ENCODE measurements at regions not wholly inside any gene's neighbourhood (a gene's known extent, or its start where the extent isn't known, plus 50 kb on each side); places are given as distances from the start of the nearest gene placed in this dataset.

DNA sequence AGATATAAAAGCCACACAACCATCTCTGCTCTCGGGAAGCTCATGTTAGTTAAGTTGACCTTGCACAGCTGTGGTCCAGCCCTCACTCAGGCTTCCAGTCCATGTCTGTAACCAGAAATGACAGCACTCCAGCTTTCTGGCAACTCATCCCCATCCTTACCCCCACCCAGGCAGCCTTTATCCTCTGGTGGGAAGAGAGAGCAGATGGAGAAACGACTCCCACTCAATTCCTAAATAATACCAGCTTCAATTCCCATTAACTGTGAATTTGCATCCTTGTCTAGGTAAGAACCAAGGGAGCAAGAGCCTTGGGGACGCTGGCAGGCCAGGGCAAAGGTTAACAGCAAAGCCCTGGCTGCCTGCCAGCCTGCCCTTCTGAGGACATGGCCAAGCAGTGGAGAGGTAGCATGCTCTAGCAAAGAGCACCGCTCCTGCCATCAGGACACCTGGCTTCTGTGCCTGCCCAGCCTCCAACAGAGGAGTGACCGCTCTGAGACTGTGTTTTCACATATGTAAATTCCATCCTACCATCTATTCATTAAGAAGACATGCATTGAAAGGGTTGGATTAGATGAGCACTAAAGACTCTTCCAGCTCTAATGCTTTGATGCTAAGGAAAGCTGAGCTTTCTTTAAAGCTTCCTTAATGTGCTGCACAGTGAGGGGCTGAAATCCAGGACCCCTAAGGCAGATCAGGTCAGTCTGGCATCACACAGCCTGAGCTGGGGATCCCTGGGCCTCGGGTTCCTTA lies 236.1 kb downstream of the GRIN2B start:
- no peak for DNase-seq

DNA sequence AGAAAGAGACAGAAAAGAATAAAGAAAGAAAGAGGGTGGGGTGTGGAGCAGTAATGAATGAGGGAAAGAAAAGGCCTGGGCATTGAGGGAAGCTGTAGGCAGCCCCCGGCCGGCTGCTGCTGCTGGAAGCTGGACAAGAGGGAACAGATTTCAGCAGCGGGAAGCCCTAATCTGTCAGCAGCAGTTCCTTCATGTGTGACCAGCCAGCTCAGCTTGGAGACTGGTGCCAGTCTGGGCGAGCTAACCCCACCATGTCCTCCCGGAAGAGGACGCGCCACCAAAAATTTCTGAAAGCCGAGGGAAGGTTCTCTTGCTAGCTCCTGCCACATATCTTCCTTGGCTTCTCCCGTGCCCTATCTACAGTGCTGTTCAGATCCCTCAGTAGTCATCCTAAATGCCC lies 236.8 kb downstream of the GRIN2B start:
- DNase-seq, result no peak

DNA sequence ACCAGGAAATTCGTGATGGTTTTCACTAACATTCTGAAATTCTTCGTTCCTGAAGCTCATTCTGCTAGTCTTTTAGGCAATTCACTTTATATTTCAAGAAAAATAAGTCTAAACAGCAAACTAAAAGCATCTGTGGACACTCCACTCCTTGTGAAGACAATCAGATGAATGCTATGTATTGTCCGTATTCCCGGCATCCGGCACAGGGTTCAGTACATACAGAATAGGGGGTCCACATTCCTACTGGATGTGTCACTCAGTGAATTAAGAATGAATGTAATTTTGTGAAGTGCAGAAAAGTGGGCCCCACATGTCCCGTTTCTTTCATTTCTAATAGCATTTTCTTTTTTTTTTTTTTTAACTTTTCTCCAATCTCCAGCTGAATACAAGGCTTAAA lies 241.3 kb downstream of the GRIN2B start:
- no peak for DNase-seq

DNA sequence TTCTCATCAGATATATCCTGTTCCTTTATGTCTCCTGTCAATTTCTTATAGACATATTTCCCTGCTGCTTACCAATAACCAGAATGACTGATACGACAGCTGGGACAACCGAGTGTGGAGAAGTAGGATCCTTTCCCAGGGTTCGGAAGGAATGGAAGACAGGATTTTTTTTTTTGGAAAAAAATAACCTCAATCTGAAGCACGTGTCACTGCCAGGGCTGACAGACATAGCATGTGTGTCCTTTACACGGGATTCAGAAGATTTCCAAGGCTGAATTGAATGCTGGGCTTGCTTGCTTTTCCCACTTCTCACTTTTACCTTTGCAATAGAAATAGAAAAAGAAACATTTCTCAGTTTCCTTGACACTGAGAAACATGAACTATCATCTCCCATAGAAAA lies 245.7 kb downstream of the GRIN2B start:
- DNase-seq, result no peak

DNA sequence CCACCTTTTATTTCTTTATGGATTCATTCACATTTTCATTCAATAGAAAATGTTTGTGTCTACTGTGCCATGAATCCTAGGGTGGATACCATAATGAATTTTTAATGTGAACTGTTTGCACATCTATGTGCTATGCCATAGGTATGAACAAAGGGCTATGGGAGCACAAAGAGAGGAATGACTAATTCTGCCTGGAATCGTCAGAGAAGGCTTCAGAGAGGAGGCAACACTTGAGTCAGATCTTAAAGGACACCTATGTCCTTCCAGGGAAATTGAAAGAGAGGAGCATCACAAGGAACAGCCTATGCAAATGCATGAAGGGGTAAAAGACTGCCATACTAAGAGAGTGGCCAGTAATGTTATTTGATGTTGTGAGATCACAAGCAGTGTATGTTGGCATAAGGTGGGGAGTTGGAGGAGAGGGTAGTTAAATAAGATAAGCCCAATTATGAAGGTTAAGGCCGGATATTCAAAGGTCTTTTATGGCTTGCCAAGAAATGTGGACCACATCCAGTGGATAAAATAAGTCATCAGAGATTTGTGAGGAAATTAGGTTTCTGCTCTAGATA lies 246.7 kb downstream of the GRIN2B start:
- DNase-seq, result no peak

DNA sequence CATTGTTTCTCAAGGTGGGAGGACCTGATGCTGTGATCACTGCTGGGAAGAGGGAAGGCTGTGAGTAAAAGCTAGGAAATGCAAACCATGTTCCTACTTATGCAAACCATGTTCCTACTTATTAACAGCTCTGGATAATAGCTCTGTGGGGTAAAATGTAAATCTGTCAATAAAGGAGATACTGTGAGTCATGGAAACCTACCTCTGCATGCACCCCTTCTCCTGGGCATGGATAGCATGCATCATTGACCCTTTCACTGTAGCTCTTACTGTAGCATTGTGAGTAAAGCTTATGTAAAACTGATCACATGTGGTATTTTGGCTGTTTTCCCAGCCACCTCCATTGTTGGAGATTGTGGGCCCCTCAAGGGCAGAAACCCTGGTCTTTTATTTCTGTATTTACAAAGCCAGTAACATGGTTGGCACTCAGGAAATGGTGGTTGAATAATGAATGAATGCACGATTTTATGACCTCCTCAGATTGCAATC lies 253.7 kb downstream of the GRIN2B start:
- DNase-seq, result no peak

DNA sequence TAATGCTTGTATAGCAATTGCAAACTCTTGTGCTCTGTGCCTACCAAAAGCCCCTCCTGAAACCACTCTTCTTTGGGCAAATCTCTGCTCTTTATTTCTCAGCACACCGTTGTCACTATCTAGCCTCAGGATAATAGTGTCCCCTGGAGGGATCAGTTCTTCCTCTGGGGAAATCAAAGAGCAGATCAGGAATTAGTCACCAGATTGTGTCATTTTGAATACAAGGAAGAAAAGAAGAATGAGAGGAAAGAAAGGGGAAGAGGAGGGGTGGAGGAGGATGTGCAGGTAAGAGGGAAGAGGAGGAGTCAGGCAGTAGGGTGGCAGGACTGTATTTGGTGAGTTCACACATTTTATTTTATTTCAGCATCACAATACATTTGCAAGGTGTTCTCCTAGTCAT lies 256.4 kb downstream of the GRIN2B start:
- no peak for DNase-seq

DNA sequence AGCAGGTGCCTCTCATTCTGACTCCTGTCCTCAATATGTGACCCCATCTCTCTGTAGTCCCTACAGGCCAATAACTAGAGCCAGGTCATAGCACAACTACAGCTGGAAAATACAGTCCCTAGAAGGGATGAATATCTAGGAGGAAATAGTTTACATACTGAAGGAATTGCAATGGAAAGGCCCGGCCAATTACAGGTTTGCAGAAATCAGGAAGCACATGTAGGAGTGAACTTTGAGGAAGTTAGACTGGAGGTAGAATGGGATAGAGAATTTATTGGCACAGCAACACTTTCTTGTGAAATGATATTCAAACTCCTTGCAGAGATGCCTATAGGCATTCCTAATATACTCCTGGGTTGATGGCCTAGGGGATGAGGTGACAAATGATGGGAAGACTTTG lies 257.3 kb downstream of the GRIN2B start:
- no peak for DNase-seq

DNA sequence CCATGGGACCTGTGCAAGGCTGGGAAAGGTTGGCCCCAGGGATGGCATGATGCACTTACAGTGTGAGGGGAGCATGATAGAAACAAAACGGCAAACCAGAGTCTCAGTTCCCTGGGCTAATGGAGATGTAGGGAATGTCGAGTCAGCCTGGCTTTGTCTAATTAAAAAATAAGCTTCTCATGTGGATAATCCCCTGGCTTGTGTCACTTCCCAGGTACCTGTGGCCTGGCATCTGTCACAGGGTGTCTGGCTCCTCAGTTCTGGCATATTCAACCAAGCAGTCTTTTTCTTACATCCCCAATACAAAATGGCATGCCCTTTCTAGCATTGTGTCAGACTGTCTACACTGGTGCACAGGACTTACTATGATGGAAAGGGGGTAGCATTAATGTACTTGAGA lies 261.4 kb downstream of the GRIN2B start:
- no peak for DNase-seq

DNA sequence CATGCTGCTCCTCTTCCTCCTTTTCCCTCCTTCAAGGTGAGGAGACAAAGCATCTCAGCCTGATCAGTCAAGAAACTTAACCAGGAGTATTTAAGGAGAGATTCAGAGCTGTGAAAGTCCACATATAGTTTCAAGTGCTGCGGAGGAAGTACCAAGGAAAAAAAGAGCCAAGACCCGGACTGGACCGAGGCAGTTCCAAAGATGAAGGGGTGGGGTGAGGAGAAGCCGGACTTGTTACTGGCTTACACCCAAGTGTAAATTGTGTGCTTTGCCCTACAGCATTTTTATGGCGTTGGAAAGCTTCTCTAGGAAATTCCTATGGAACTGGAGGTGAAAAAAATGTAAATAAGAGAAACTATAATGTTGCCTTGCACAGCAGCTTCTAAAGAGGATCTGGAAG lies 263.1 kb downstream of the GRIN2B start:
- DNase-seq, result no peak

DNA sequence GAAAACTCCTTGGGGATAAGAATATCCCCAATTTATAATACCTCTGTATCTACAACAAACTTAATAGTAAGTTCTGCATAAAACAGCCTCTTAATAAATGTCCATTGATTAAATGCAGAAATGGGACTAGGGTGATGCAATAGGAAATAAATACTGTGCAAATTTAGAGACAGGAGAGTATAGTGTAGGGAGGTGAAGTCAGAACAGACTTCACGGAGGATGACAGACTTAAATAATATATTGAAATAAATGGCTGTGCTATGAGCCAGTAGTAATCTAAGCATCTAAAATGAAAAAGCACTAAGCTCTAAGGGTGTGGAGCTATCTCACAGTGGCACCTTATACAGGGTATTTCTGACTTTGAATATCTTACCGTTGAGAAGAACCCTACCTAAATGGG lies 265.3 kb downstream of the GRIN2B start:
- no peak for DNase-seq

DNA sequence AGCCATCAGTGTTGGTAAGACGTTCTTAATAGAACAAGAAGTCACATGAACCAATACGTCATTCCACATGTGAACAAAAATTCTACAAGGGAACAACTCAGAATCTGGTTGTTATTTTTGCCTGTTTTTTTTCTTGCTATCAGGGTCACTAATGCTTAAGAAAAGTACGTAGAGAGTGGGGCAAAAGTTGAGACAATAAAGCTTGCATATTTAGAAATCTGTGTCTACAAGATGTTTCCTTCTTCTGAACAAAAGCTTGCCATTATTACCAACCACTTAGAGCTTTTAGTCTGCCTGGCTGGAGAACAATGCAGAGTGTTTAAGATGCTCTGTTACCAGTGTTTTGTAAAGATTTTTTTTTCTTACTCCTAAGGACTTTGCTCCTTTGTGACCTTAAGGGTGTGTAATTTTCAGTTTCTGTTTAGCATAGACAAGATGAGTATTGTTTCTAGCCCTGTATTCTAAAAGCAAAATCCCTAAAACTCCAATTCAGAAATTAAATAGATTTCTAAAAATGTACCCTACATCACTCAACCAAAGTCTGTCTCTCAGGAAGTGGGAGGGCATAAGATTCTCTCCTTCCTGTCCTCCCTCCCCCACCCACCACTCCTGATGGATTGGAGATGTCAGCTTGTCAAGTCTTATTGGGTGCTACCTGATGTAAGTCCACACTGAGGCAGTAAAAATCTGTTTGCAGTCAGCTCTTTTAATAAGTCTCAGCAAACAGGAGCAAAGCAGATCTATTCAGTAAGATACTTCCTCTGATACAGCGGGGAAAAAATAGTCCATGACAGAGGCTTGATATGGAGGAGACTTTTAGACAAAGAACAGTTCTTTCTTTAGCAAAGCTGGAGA lies 267.6 kb downstream of the GRIN2B start:
- DNase-seq, result no peak

DNA sequence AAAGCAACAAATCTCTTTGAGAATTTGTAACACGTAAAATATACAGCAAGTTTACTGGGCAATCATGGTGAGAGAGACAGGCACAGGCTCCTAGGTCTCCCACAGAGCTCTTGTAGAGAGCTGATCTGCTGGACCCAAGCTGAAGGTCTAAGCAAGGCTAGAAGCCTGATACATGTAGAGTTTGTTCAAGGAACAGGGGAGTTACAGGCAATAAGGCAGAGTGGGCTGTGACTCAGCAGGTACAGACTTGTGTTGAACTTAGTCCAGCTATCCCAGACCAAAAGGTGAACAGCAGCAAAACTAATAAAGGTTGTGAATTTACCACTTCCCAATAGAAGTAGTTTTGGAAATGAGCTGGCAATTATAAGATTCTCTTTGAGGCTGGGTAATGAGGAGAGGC lies 273.6 kb downstream of the GRIN2B start:
- DNase-seq, result no peak

DNA sequence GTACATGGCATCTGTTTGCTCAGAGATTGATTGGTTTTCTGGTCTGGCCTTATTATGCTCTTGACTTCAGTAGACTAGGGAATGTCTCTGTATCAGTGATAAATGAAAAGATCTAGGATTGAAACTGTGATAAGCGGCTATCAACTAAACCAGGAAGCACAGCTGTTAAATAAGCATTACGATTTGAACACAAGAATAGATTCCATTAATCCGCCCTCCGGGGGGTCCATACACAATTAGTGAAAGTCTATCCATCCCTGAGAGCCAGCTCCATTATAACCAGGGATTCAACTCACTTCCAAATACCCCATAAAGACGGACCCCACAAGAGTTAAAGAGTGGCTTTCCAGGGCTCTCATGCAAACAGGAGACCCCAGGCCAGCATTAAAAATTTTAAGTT lies 279.0 kb downstream of the GRIN2B start:
- DNase-seq, result no peak

DNA sequence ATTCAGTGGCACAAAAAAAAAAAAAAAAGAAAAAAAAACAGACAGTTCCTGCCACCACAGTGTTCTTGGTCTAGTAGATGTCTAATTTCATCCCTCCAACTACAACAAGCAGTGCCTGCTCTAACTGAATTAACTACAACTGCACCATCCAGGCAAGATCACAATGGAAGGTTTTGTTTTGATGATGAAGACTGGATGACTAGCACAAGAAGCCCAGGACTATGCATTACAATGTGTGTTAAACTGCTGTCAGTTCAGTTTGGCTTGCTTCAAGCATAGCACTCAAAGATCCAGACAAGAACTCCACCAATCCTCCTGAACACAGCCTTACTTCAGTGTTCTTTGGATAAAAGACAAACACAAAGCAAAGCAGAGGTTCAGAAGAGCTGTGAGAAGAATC lies 279.9 kb downstream of the GRIN2B start:
- DNase-seq, result no peak

DNA sequence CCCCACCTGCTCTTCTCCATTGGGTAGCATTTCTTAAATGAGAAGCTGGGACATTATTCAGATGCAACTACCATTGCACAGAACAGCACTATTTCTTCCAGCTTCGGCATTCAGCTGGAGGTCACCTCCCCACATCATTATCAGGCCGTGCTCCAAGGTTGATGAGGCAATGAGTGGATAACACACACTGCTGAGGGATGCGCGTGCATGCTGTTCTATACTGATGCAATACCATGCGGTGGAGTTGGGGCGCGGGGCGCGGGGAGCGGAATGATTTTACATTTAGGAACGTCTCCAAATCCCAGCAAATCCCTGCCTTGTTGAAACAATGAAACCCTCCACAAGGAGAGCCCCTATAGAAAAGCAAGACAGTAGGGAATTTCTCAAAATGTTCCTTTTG lies 283.4 kb downstream of the GRIN2B start:
- DNase-seq, result no peak

DNA sequence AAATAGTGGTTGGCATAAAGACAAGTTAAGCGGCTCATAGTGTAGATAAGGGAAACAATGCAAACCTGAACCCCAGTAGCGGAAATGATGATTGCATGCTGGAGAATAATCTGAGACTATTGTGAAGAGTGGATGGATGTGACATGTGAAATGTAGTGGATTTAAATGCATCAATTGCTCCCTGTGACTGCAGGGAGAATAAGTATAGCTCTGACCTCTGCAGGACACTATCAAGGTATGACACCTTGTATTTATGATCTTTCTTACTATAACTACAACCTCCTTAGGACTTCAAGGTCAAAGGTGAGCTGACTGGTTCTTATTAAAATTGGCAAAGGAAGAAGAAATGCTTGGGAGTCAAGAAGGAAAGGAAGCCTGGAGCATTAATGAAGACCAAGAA lies 285.6 kb downstream of the GRIN2B start:
- no peak for DNase-seq

DNA sequence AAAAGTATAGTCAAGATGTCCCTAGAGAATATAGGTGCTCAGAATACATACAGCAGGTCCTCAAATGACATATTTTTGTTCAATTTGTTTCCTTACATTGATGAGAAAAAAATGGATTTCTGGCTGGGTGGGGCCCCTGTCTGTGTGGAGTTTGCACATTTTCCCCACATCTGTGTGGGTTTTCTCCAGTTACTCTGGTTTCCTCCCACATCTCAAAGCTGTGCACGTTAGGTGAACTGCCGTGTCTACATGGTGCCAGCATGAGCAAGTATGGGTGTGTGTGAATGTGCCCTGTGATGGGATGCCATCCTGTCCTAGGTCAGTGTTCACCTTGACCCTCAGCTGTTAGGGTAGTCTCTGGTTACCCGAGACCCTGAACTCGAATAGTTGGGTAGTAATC lies 289.1 kb downstream of the GRIN2B start:
- no peak for DNase-seq

DNA sequence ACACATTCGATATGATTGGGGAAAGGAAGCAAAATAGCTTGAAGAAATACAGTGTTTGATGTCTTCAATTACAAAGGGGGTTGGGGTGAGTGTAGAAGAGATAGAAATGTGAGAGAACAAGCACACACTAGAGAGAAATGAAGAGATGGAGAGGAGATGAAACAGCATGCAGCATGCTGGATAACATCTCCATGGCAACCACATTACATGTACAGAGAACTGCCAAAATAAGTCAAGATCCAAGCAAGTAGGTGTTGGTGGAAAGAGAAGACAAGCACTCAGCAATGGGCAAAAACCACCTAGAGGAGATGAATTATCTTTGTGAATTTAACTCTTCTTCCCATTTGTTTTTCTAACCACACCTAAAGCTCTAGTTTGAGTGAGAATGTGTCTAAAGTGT lies 289.8 kb downstream of the GRIN2B start:
- DNase-seq, result no peak

DNA sequence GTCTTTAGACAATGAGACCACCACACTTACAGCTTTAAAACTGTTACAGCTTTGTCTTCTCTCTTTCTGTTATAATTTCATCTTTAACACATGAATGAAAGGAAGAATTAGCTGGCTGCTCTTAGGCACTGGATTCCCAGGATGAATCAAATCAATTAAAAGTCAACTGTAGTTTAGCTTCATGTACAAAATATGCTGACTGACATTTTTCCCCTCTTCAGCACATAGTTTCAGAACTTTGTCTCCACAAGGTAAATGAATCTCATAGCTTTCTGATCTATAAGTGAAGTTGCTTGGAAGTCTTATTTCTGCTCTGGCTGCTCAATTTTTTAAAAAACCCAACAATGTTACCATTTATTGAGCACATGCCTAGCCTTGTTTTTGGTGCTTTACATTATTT lies 293.8 kb downstream of the GRIN2B start:
- no peak for DNase-seq

DNA sequence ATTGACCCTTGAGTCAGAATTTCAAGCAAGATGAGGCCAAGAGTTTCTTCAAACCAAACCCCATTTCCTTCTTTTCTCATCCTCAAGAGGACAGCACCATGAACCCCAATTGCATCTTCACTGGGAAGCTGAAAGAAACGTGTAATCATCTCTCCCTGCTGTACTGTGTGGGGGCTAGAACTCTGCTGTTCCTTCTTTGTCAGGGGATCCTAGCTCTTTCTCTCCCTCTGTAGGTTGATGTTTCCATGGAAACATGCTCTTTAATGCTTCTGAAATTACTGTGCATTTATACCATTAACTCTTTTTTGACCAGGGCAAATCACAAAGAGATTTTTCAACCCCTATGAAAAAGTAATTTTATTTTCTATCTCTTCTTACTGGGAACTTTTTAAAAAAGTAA lies 295.1 kb downstream of the GRIN2B start:
- DNase-seq, result no peak

DNA sequence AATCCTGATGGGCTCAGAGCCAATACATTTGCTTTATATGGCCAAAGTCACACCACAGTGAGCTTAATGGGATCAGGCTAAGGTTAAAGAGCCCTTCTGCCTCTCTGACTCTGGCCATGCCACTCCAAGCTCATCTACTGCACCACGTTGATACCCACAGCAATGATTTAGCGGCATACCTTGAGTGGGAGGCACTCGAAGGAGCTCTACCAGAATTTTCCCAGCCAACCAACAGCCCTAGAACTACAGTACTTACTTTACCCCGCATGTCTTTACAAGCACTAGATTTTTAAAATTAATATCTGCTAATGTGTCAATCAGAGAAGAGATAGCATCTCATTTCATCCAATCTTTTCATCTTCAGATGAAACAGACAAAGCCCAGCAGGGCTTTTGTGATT lies 300.5 kb downstream of the GRIN2B start:
- no peak for DNase-seq

DNA sequence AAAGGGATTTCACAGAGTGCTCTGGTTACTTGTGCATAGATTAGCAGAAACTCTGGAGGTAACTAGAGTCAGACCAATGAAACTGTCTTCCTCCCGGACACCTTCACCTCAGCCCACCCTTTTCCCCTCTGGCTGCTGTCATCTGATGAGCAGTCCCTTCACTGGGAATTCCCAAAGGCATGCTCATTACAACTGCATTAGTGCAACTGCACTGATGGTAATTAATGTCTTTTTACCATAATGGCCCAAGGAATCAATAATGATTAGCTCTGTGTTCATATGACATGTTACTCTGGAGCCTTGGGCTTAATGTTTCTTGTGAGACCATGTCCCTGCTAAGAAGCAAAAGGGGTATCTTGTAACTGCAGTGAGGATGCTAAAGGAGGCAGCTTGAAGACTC lies 304.5 kb downstream of the GRIN2B start:
- DNase-seq, result no peak

DNA sequence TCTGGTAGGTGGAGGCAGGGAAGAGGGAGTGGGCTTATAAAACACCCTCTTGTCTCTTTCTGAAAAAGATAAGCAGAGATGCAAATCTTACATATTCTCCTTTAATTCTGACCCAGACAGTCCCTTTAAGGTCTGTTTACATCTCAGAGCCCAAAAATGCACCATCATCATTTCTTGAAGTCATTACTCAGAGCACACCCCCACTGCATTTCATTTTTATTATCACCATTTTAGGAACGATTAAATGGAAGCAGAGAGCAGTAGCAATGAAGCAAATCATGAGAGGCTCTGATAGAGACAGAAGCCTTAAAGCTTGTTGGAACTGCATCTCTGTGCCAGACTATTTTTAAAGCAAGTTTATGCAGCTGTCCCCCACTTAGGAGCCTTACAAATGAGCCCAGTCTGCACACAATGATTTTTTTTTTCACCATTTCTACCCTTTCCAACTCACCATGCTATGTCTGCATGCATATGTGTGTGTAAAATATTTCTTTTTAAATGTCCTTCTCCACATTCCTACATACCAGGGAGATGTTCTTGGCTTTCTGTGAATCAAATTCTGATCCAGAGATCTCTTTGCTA lies 311.0 kb downstream of the GRIN2B start:
- no peak for DNase-seq
